Esophagus muscularis mucosa (tissue), 4 donors: ENCODE measurements at regions not wholly inside any gene's neighbourhood (a gene's known extent, or its start where the extent isn't known, plus 50 kb on each side); places are given as distances from the start of the nearest gene placed in this dataset.

Experiments
- DNase-seq: peaks from one replicate; pipeline ENCODE4 v3.0.0-alpha.2; 2017; ENCODE audit errors: extremely low spot score
- H3K27ac ChIP-seq, 4 donors: fragments of 200-600 bp; sonication (generic); replicated peaks in 1 of 4; 1 replicate in 3 of 4; 2 replicates in 1 of 4; pipeline ENCODE4 v1.5.1; 2016 to 2019; ENCODE audit warnings: mild to moderate bottlenecking in 1 of 4
- H3K27me3 ChIP-seq, 4 donors: fragments of 200-600 bp; sonication (generic); one replicate each; pipeline versions ENCODE4 v1.5.1 to v1.6.0; 2016 to 2019
- H3K36me3 ChIP-seq, 4 donors: fragments of 200-600 bp; sonication (generic); one replicate each; pipeline ENCODE4 v1.5.1; 2016 to 2019
- H3K4me1 ChIP-seq, 4 donors: fragments of 200-600 bp; sonication (generic); one replicate each; pipeline ENCODE4 v1.5.1; 2016 to 2019
- H3K4me3 ChIP-seq, 4 donors: fragments of 200-600 bp; sonication (generic); 1 replicate in 2 of 4; 2 replicates in 2 of 4; pipeline ENCODE4 v1.5.1; 2016 to 2019; ENCODE audit warnings: mild to moderate bottlenecking in 4 of 4, moderate library complexity in 1 of 4
- H3K9me3 ChIP-seq, 4 donors: fragments of 200-600 bp; sonication (generic); 1 replicate in 3 of 4; 2 replicates in 1 of 4; pipeline ENCODE4 v1.5.1; 2016 to 2019
- EP300 ChIP-seq: sonication (generic); formaldehyde crosslinking; IDR thresholded peaks from one replicate; pipeline ENCODE4 v1.6.1; 2017; ENCODE audit warnings: antibody characterized with exemption
- POLR2A ChIP-seq: fragments of 450-650 bp; IDR thresholded peaks from one replicate; pipeline ENCODE4 v1.6.1; 2017; ENCODE audit warnings: antibody characterized with exemption, moderate library complexity, mild to moderate bottlenecking, low read depth
- POLR2AphosphoS5 ChIP-seq, 2 donors: sonication (generic); formaldehyde crosslinking; IDR thresholded peaks; one replicate each; pipeline ENCODE4 v1.6.1; 2017; ENCODE audit warnings: antibody characterized with exemption in 2 of 2
- WGBS: methylation state at CpG from one replicate; pipeline ENCODE4 v1.1.5; 2018; 5-methylcytosine and 5-hydroxymethylcytosine counted together
- intact Hi-C: fragments of 100-400 bp; cut with DNase I; formaldehyde crosslinking; loops from one replicate; pipeline ENCODE4 v1.15.1; 2023
- TF ChIP-seq, protein P1 (sequence below), 3 experiments: fragments of 200-600 bp in 2 of 3; fragments of 450-650 bp in 1 of 3; sonication (generic) in 2 of 3; IDR thresholded peaks; one replicate each; pipeline ENCODE4 v1.5.1; 2017 to 2019; ENCODE audit warnings: antibody characterized with exemption in 3 of 3, mild to moderate bottlenecking in 2 of 3, moderate library complexity in 1 of 3

DNA sequence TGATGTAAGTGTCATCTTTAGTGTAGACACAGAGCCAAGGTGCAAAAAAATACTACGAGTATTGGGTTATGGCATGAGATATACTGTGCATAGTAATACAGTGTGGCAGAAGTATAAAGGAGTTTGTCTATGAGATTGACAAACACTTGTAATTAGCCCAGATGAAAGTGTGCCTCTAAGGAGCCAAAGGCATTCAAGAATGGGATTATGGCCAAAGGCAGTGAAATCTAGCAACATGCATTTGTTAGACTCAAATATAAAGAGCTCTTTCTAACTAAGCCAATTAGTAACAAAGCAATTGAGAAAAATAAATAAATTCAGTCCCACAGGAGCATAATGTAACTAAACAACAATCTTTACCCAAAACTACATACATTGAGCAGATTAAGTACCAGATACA lies 1761.8 kb downstream of the SUCLG1 start:
- no peak for TF ChIP-seq POLR2AphosphoS5 (IDR thresholded peaks at IDR 0.05)
- no peak for DNase-seq
- intact Hi-C loops, result no loop called here
- Histone ChIP-seq H3K27ac (no peak overlapping the region), H3K4me3 (no peak overlapping the region), H3K27me3 (no peaks in the 10 kb centered on the region), H3K9me3 (no peaks in the 10 kb centered on the region), H3K36me3 (no peaks in the 10 kb centered on the region), H3K4me1 (peaks cover 0 to 3% (median 0%) of the 10 kb centered on the region in 4 donors)
- 79% methylated on average over 1 of the region's 1 CpG for WGBS

DNA sequence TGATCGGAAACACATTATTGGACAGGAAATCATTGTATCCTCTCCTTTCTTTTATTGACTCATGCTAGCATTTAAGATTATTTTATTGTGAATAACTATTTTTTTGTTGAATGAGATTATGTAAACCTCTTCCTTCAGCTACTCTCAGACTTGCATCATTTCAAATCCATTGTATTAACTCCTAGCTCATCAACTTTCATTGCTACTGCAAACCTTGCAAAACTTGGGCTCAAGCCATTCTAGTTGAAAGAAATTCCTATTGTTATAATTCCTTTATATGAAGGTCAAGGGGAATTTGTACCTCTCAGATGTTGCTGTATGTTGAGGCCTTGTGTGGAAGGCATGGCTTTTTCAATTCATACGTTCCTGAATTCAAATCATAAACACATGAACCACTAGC lies 1764.6 kb downstream of the SUCLG1 start:
- 84% methylated on average over 2 of the region's 2 CpGs for WGBS
- Histone ChIP-seq H3K4me1 (no peaks in the 10 kb centered on the region), H3K9me3 (no peaks in the 10 kb centered on the region), H3K36me3 (no peaks in the 10 kb centered on the region), H3K27me3 (no peaks in the 10 kb centered on the region), H3K4me3 (no peak overlapping the region), H3K27ac (no peak overlapping the region)
- TF ChIP-seq, protein P1, sequence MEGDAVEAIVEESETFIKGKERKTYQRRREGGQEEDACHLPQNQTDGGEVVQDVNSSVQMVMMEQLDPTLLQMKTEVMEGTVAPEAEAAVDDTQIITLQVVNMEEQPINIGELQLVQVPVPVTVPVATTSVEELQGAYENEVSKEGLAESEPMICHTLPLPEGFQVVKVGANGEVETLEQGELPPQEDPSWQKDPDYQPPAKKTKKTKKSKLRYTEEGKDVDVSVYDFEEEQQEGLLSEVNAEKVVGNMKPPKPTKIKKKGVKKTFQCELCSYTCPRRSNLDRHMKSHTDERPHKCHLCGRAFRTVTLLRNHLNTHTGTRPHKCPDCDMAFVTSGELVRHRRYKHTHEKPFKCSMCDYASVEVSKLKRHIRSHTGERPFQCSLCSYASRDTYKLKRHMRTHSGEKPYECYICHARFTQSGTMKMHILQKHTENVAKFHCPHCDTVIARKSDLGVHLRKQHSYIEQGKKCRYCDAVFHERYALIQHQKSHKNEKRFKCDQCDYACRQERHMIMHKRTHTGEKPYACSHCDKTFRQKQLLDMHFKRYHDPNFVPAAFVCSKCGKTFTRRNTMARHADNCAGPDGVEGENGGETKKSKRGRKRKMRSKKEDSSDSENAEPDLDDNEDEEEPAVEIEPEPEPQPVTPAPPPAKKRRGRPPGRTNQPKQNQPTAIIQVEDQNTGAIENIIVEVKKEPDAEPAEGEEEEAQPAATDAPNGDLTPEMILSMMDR (IDR thresholded peaks at IDR 0.05), result no peak
- TF ChIP-seq EP300 (no peak), POLR2A (no peak), POLR2AphosphoS5 (IDR thresholded peaks at IDR 0.05) (no peak)
- intact Hi-C loops, result no loop called here
- no peak for DNase-seq

DNA sequence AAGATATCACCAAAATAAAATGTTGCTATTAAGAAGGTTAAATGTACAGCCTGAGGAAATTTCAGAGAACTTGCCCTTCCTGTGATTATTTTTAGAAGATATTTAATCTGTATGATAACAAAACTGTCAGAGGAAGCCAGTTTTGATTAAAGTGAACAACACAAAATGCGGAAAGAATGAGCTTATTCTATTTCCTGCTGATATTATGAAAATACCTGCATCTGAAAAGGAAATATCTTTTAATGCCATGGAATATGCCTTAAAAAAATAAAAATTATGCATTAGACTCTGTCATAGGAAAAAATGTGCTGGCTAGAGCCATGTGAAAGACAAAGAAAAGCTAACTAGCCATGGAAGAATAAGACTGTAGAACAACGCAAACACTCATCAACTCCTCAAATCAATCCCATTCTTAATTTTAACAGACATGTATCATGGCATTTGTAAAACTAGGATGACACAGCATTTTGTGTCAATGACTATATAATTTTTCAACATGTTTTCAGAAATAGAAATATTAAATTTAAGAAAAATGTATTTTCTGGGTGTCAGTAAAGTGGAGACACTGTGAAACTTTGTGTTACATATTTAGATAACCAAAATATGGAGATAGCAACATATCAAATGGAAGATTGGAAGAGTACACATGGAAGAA lies 1768.2 kb downstream of the SUCLG1 start:
- no peak for DNase-seq
- Histone ChIP-seq H3K27ac (no peak overlapping the region), H3K36me3 (no peaks in the 10 kb centered on the region), H3K9me3 (no peaks in the 10 kb centered on the region), H3K4me1 (no peaks in the 10 kb centered on the region), H3K4me3 (no peak overlapping the region), H3K27me3 (no peaks in the 10 kb centered on the region)
- TF ChIP-seq, protein P1 (IDR thresholded peaks at IDR 0.05), result no peak
- TF ChIP-seq EP300 (no peak), POLR2A (no peak), POLR2AphosphoS5 (IDR thresholded peaks at IDR 0.05) (no peak)
- intact Hi-C loops, result no loop called here
- 85% methylated on average over 2 of the region's 2 CpGs for WGBS

DNA sequence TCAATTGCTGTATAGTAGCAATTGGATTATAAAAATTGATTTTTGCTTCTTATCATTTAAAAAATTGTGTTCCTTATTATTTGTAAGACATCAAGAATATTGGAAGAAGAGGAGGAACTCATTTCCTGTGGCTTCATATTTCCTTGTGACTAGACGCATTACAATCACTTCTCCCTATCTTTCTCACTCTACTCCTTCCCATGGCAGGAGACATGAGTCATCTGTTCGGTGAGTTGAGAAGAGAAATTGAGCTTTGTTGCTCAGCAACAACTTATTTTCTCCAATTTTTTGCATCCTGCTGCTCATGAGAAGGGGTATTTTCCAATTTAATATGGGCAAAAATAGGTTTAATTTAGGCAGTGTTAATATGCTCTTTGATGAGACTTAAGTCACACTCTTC lies 1783.9 kb downstream of the SUCLG1 start:
- Histone ChIP-seq H3K36me3 (no peaks in the 10 kb centered on the region), H3K4me1 (no peaks in the 10 kb centered on the region), H3K9me3 (peaks cover 0 to 10% (median 3%) of the 10 kb centered on the region in 4 donors), H3K27me3 (no peaks in the 10 kb centered on the region), H3K4me3 (no peak overlapping the region), H3K27ac (no peak overlapping the region)
- no peak for TF ChIP-seq POLR2AphosphoS5 (IDR thresholded peaks at IDR 0.05)
- no peak for TF ChIP-seq POLR2A
- TF ChIP-seq EP300, result no peak
- TF ChIP-seq, protein P1 (IDR thresholded peaks at IDR 0.05), result no peak
- 60% methylated on average over 2 of the region's 2 CpGs for WGBS
- DNase-seq, result no peak
- intact Hi-C loops, result no loop called here

DNA sequence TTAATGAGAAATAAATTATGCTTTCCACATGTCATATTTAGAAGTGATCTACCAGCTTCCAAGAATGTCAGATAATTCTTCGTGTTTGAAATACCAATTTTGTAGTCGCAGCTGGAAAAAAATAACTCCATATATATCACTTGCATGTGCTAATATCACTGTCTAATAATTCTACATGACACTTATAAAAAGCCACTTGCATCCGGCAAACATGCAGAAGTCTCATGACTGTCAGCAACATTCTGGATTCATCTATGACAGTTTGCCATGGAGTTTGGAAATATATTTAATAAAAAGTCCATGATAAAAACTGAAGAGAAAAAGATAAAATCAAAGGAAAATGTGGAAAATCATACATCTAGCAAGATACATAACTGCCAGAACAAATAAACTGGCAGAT lies 1784.4 kb downstream of the SUCLG1 start:
- TF ChIP-seq POLR2AphosphoS5 (IDR thresholded peaks at IDR 0.05) (no peak), POLR2A (no peak), EP300 (no peak)
- TF ChIP-seq, protein P1 (IDR thresholded peaks at IDR 0.05), result no peak
- Histone ChIP-seq H3K27me3 (no peaks in the 10 kb centered on the region), H3K4me3 (no peak overlapping the region), H3K27ac (no peak overlapping the region), H3K4me1 (no peaks in the 10 kb centered on the region), H3K36me3 (no peaks in the 10 kb centered on the region), H3K9me3 (peaks cover 0 to 5% (median 2%) of the 10 kb centered on the region in 4 donors)
- 77% methylated on average over 3 of the region's 3 CpGs for WGBS
- intact Hi-C loops, result no loop called here
- DNase-seq, result no peak
